Osteoblast (primary cell): ENCODE measurements at regions not wholly inside any gene's neighbourhood (a gene's known extent, or its start where the extent isn't known, plus 50 kb on each side); places are given as distances from the start of the nearest gene placed in this dataset.

Experiments
- DNase-seq: peaks from one replicate; pipeline ENCODE4 v3.0.0; 2011; ENCODE audit warnings: low spot score, mixed read lengths; ENCODE audit not compliant: insufficient read length; ENCODE audit errors: missing footprints
- H2AFZ ChIP-seq: 2 replicates; pipeline ENCODE4 v1.6.0; 2011; ENCODE audit warnings: mild to moderate bottlenecking, low read length
- H3K27ac ChIP-seq: 2 replicates; pipeline ENCODE4 v1.5.1; 2011; ENCODE audit warnings: mild to moderate bottlenecking, low read depth, low read length, moderate library complexity
- H3K27me3 ChIP-seq: 2 replicates; pipeline ENCODE4 v1.6.0; 2012; ENCODE audit warnings: mild to moderate bottlenecking, control low read depth, inconsistent platforms, low read length, moderate library complexity; ENCODE audit not compliant: insufficient read depth
- H3K36me3 ChIP-seq: 2 replicates; pipeline ENCODE4 v1.5.1; 2011; ENCODE audit warnings: mild to moderate bottlenecking, low read length, control low read depth, moderate library complexity; ENCODE audit not compliant: insufficient read depth
- H3K4me1 ChIP-seq: 2 replicates; pipeline ENCODE4 v1.5.1; 2011; ENCODE audit warnings: mild to moderate bottlenecking, low read length, control low read depth, moderate library complexity; ENCODE audit not compliant: insufficient read depth
- H3K4me2 ChIP-seq: 2 replicates; pipeline ENCODE4 v1.6.0; 2011; ENCODE audit warnings: mild to moderate bottlenecking, low read length; ENCODE audit not compliant: insufficient read depth
- H3K4me3 ChIP-seq: fragments of 200-600 bp; sonication (generic); 3 replicates; pipeline ENCODE4 v1.5.1; 2012; ENCODE audit warnings: mild to moderate bottlenecking, low read length, inconsistent platforms; ENCODE audit not compliant: insufficient read depth
- H3K79me2 ChIP-seq: 2 replicates; pipeline ENCODE4 v1.6.0; 2012; ENCODE audit warnings: mild to moderate bottlenecking, low read length, control low read depth, inconsistent platforms; ENCODE audit not compliant: insufficient read depth
- H3K9me3 ChIP-seq: 2 replicates; pipeline ENCODE4 v1.5.1; 2011; ENCODE audit warnings: low read depth, low read length, control low read depth
- H4K20me1 ChIP-seq: 2 replicates; pipeline ENCODE4 v1.6.0; 2012; ENCODE audit warnings: mild to moderate bottlenecking, low read length, control low read depth; ENCODE audit not compliant: insufficient read depth
- CTCF ChIP-seq: IDR thresholded peaks from 2 replicates; pipeline ENCODE4 v1.5.1; 2011; ENCODE audit warnings: mild to moderate bottlenecking, low read depth, low read length, moderate library complexity; ENCODE audit errors: extremely low read depth

GRCh38 chr10:31584098-31584631, 265.1 kb downstream of the ZEB1 start:
- no peaks in the 10 kb centered on the region for H3K79me2 ChIP-seq
- H3K4me1 ChIP-seq, result peaks cover 7% of the 10 kb centered on the region
- H2AFZ ChIP-seq, result no peak overlapping the region
- H3K36me3 ChIP-seq, result no peaks in the 10 kb centered on the region
- H4K20me1 ChIP-seq, result no peaks in the 10 kb centered on the region
- no peak for DNase-seq
- no peaks in the 10 kb centered on the region for H3K27me3 ChIP-seq
- no peaks in the 10 kb centered on the region for H3K9me3 ChIP-seq
- no peak for TF ChIP-seq CTCF
- H3K4me3 ChIP-seq, result no peak overlapping the region
- no peak overlapping the region for H3K4me2 ChIP-seq
- no peak overlapping the region for H3K27ac ChIP-seq

- no peak overlapping the region for H3K4me3 ChIP-seq
- DNase-seq, result peak; percentile 43
- peak overlapping the region; percentile 35 for H2AFZ ChIP-seq
- no peaks in the 10 kb centered on the region for H3K9me3 ChIP-seq
- H3K27me3 ChIP-seq, result no peaks in the 10 kb centered on the region
- H3K79me2 ChIP-seq, result no peaks in the 10 kb centered on the region
- no peak for TF ChIP-seq CTCF
- H3K36me3 ChIP-seq, result no peaks in the 10 kb centered on the region
- H4K20me1 ChIP-seq, result no peaks in the 10 kb centered on the region
- peaks cover 7% of the 10 kb centered on the region for H3K4me1 ChIP-seq
- no peak overlapping the region for H3K4me2 ChIP-seq
- H3K27ac ChIP-seq, result no peak overlapping the region
These were observed 264.3 kb downstream of the ZEB1 start for GRCh38 chr10:31583293-31583692.

GRCh38 chr10:31582365-31583052, 263.5 kb downstream of the ZEB1 start:
- H3K4me2 ChIP-seq, result no peak overlapping the region
- H2AFZ ChIP-seq, result no peak overlapping the region
- peak; percentile 91 for DNase-seq
- H3K4me1 ChIP-seq, result peaks cover 7% of the 10 kb centered on the region
- H3K4me3 ChIP-seq, result no peak overlapping the region
- H4K20me1 ChIP-seq, result no peaks in the 10 kb centered on the region
- no peak for TF ChIP-seq CTCF
- no peaks in the 10 kb centered on the region for H3K79me2 ChIP-seq
- H3K27me3 ChIP-seq, result no peaks in the 10 kb centered on the region
- no peaks in the 10 kb centered on the region for H3K9me3 ChIP-seq
- H3K27ac ChIP-seq, result no peak overlapping the region
- H3K36me3 ChIP-seq, result no peaks in the 10 kb centered on the region

GRCh38 chr10:31581741-31582323, 262.8 kb downstream of the ZEB1 start:
- H3K4me1 ChIP-seq, result peaks cover 7% of the 10 kb centered on the region
- no peaks in the 10 kb centered on the region for H4K20me1 ChIP-seq
- no peak overlapping the region for H3K4me3 ChIP-seq
- no peak overlapping the region for H3K4me2 ChIP-seq
- no peaks in the 10 kb centered on the region for H3K9me3 ChIP-seq
- H3K27ac ChIP-seq, result no peak overlapping the region
- TF ChIP-seq CTCF, result no peak
- DNase-seq, result peak; percentile 31
- no peak overlapping the region for H2AFZ ChIP-seq
- H3K36me3 ChIP-seq, result no peaks in the 10 kb centered on the region
- H3K79me2 ChIP-seq, result no peaks in the 10 kb centered on the region
- H3K27me3 ChIP-seq, result no peaks in the 10 kb centered on the region
